ENCODE measurements at regions not wholly inside any gene's neighbourhood (a gene's known extent, or its start where the extent isn't known, plus 50 kb on each side); places are given as distances from the start of the nearest gene placed in this dataset.
"Not testable (repeated sequence)": the region's sequence is repeated elsewhere in the genome, so short reads cannot be mapped to it uniquely, and the experiment has no call there.

GRCh38 chr3:159886050-159886449, 102.6 kb upstream of the IL12A start:
- DNase-seq: no peak

- DNase-seq: not testable (repeated sequence)
Observed at GRCh38 chr3:159886530-159886929, 102.1 kb upstream of the IL12A start.

GRCh38 chr3:159887168-159887567, 101.5 kb upstream of the IL12A start:
- DNase-seq: no peak

GRCh38 chr3:159887911-159888310, 100.7 kb upstream of the IL12A start:
- no peak for DNase-seq

- DNase-seq: no peak
Observed at GRCh38 chr3:159892171-159892795, 96.4 kb upstream of the IL12A start.

- DNase-seq: no peak
Observed at GRCh38 chr3:159892801-159893200, 95.8 kb upstream of the IL12A start.

- no peak for DNase-seq
Observed at GRCh38 chr3:159894386-159894785, 94.2 kb upstream of the IL12A start.

GRCh38 chr3:159895430-159895829, 93.2 kb upstream of the IL12A start:
- DNase-seq: no peak

GRCh38 chr3:159896543-159896942, 92.1 kb upstream of the IL12A start:
- DNase-seq: no peak

GRCh38 chr3:159897331-159898075, 91.1 kb upstream of the IL12A start:
- DNase-seq: no peak

- no peak for DNase-seq
Observed at GRCh38 chr3:159898147-159898546, 90.5 kb upstream of the IL12A start.

GRCh38 chr3:159899166-159899565, 89.5 kb upstream of the IL12A start:
- no peak for DNase-seq

- DNase-seq: no peak
Observed at GRCh38 chr3:159902546-159903314, 85.9 kb upstream of the IL12A start.

GRCh38 chr3:159904455-159904854, 84.2 kb upstream of the IL12A start:
- DNase-seq: no peak

- no peak for DNase-seq
Observed at GRCh38 chr3:159904911-159905310, 83.7 kb upstream of the IL12A start.

- no peak for DNase-seq
Observed at GRCh38 chr3:159907828-159908227, 80.8 kb upstream of the IL12A start.

- DNase-seq: no peak
Observed at GRCh38 chr3:159910991-159911663, 77.5 kb upstream of the IL12A start.

GRCh38 chr3:159911664-159912037, 77.0 kb upstream of the IL12A start:
- DNase-seq: no peak

- DNase-seq: no peak
Observed at GRCh38 chr3:159913712-159914414, 74.8 kb upstream of the IL12A start.

- no peak for DNase-seq
Observed at GRCh38 chr3:159914426-159914825, 74.2 kb upstream of the IL12A start.

GRCh38 chr3:159916052-159916451, 72.6 kb upstream of the IL12A start:
- DNase-seq: no peak

GRCh38 chr3:159917141-159917540, 71.5 kb upstream of the IL12A start:
- no peak for DNase-seq

GRCh38 chr3:159919873-159920272, 68.8 kb upstream of the IL12A start:
- no peak for DNase-seq

All from NCI-H510A (cell line).